GM18907 (cell line): ENCODE measurements at regions not wholly inside any gene's neighbourhood (a gene's known extent, or its start where the extent isn't known, plus 50 kb on each side); places are given as distances from the start of the nearest gene placed in this dataset.

Experiments
- ATAC-seq: cut with Tn5 transposase; IDR thresholded peaks from one replicate; pipeline ENCODE4 v1.9.1; 2021; ENCODE audit warnings: mild to moderate bottlenecking, moderate library complexity; ENCODE audit not compliant: unreplicated experiment

- no peak for ATAC-seq
These were observed 204.8 kb upstream of the HS6ST1 start for GRCh38 chr2:128523457-128523856.

GRCh38 chr2:128524183-128524582, 205.5 kb upstream of the HS6ST1 start:
- no peak for ATAC-seq

GRCh38 chr2:128525653-128526052, 207.0 kb upstream of the HS6ST1 start:
- no peak for ATAC-seq

- no peak for ATAC-seq
These were observed 207.8 kb upstream of the HS6ST1 start for GRCh38 chr2:128526455-128526976.

GRCh38 chr2:128528133-128528532, 209.5 kb upstream of the HS6ST1 start:
- ATAC-seq = no peak

- ATAC-seq = no peak
These were observed 211.4 kb upstream of the HS6ST1 start for GRCh38 chr2:128530025-128530573.

- no peak for ATAC-seq
These were observed 213.2 kb upstream of the HS6ST1 start for GRCh38 chr2:128531856-128532255.

- ATAC-seq = no peak
These were observed 214.4 kb upstream of the HS6ST1 start for GRCh38 chr2:128533101-128533500.

- no peak for ATAC-seq
These were observed 216.2 kb upstream of the HS6ST1 start for GRCh38 chr2:128534688-128535392.

- ATAC-seq = no peak
These were observed 217.3 kb upstream of the HS6ST1 start for GRCh38 chr2:128535953-128536352.

GRCh38 chr2:128536925-128537620, 218.4 kb upstream of the HS6ST1 start:
- no peak for ATAC-seq

GRCh38 chr2:128537646-128538045, 219.0 kb upstream of the HS6ST1 start:
- ATAC-seq = no peak

- ATAC-seq = no peak
These were observed 219.7 kb upstream of the HS6ST1 start for GRCh38 chr2:128538396-128538795.

GRCh38 chr2:128540670-128541069, 222.0 kb upstream of the HS6ST1 start:
- no peak for ATAC-seq

GRCh38 chr2:128541448-128541847, 222.8 kb upstream of the HS6ST1 start:
- no peak for ATAC-seq

- no peak for ATAC-seq
These were observed 224.4 kb upstream of the HS6ST1 start for GRCh38 chr2:128543036-128543435.

GRCh38 chr2:128543646-128544045, 225.0 kb upstream of the HS6ST1 start:
- ATAC-seq = no peak

GRCh38 chr2:128544321-128545037, 225.8 kb upstream of the HS6ST1 start:
- no peak for ATAC-seq

GRCh38 chr2:128545085-128545484, 226.4 kb upstream of the HS6ST1 start:
- no peak for ATAC-seq

- ATAC-seq = no peak
These were observed 227.2 kb upstream of the HS6ST1 start for GRCh38 chr2:128545829-128546228.

GRCh38 chr2:128547667-128548066, 229.0 kb upstream of the HS6ST1 start:
- no peak for ATAC-seq
